GF-D8 (cell line): ENCODE measurements at regions not wholly inside any gene's neighbourhood (a gene's known extent, or its start where the extent isn't known, plus 50 kb on each side); places are given as distances from the start of the nearest gene placed in this dataset.
"Not testable (repeated sequence)": the region's sequence is repeated elsewhere in the genome, so short reads cannot be mapped to it uniquely, and the experiment has no call there.

ENCODE experiments used
- DNase-seq: peaks from one replicate; lab custom pipeline; 2025; lab: John Stamatoyannopoulos, UW

- not testable (repeated sequence) for DNase-seq
These were observed 499.8 kb upstream of the IZUMO3 start for GRCh38 chr9:25045469-25045868.

- DNase-seq: no peak
These were observed 484.0 kb upstream of the IZUMO3 start for GRCh38 chr9:25029743-25030142.

GRCh38 chr9:25025686-25026085 lies 480.0 kb upstream of the IZUMO3 start:
- no peak for DNase-seq

- no peak for DNase-seq
These were observed 479.5 kb upstream of the IZUMO3 start for GRCh38 chr9:25025156-25025555.

- no peak for DNase-seq
These were observed 472.1 kb upstream of the IZUMO3 start for GRCh38 chr9:25017779-25018178.

- DNase-seq: no peak
These were observed 464.4 kb upstream of the IZUMO3 start for GRCh38 chr9:25010027-25010662.

- DNase-seq: no peak
These were observed 458.0 kb upstream of the IZUMO3 start for GRCh38 chr9:25003686-25004085.

- no peak for DNase-seq
These were observed 440.6 kb upstream of the IZUMO3 start for GRCh38 chr9:24986331-24986730.

GRCh38 chr9:24970780-24971179 lies 425.1 kb upstream of the IZUMO3 start:
- not testable (repeated sequence) for DNase-seq

GRCh38 chr9:24961762-24962161 lies 416.1 kb upstream of the IZUMO3 start:
- DNase-seq: no peak

GRCh38 chr9:24953070-24953469 lies 407.4 kb upstream of the IZUMO3 start:
- no peak for DNase-seq

- DNase-seq: no peak
These were observed 393.6 kb upstream of the IZUMO3 start for GRCh38 chr9:24939109-24939850.

GRCh38 chr9:24936117-24936516 lies 390.4 kb upstream of the IZUMO3 start:
- no peak for DNase-seq

- no peak for DNase-seq
These were observed 387.1 kb upstream of the IZUMO3 start for GRCh38 chr9:24932785-24933184.

- DNase-seq: no peak
These were observed 386.2 kb upstream of the IZUMO3 start for GRCh38 chr9:24931894-24932293.

- DNase-seq: no peak
These were observed 367.1 kb upstream of the IZUMO3 start for GRCh38 chr9:24912767-24913166.

GRCh38 chr9:24901319-24901718 lies 355.6 kb upstream of the IZUMO3 start:
- DNase-seq: no peak

- DNase-seq: no peak
These were observed 354.5 kb upstream of the IZUMO3 start for GRCh38 chr9:24900179-24900578.

- DNase-seq: no peak
These were observed 353.8 kb upstream of the IZUMO3 start for GRCh38 chr9:24899463-24899862.

- DNase-seq: no peak
These were observed 352.1 kb upstream of the IZUMO3 start for GRCh38 chr9:24897826-24898225.

- DNase-seq: no peak
These were observed 335.7 kb upstream of the IZUMO3 start for GRCh38 chr9:24881361-24881760.

GRCh38 chr9:24879591-24879990 lies 333.9 kb upstream of the IZUMO3 start:
- DNase-seq: no peak

GRCh38 chr9:24856601-24857000 lies 310.9 kb upstream of the IZUMO3 start:
- not testable (repeated sequence) for DNase-seq
